Fibroblast of lung (primary cell): ENCODE measurements at regions not wholly inside any gene's neighbourhood (a gene's known extent, or its start where the extent isn't known, plus 50 kb on each side); places are given as distances from the start of the nearest gene placed in this dataset.

Experiments used
- DNase-seq, 2 donors: peaks; one replicate each; pipeline versions ENCODE4 v3.0.0 to v3.0.0-alpha.2; 2010; ENCODE audit warnings: low read depth in 2 of 2
- H2AFZ ChIP-seq: 2 replicates; pipeline ENCODE4 v1.5.1; 2012; ENCODE audit warnings: low read length, control low read depth, inconsistent platforms
- H3K27ac ChIP-seq: 2 replicates; pipeline ENCODE4 v1.5.1; 2011; ENCODE audit warnings: low read length, control low read depth; ENCODE audit not compliant: insufficient read depth
- H3K27me3 ChIP-seq: 2 replicates; pipeline ENCODE4 v1.5.1; 2011; ENCODE audit warnings: mild to moderate bottlenecking, low read length; ENCODE audit not compliant: control insufficient read depth, insufficient read depth
- H3K36me3 ChIP-seq: 2 replicates; pipeline ENCODE4 v1.5.1; 2011; ENCODE audit warnings: low read length; ENCODE audit not compliant: control insufficient read depth, insufficient read depth
- H3K4me1 ChIP-seq: 2 replicates; pipeline ENCODE4 v1.5.1; 2011; ENCODE audit warnings: low read length; ENCODE audit not compliant: control insufficient read depth, insufficient read depth; ENCODE audit errors: extremely low read depth
- H3K4me2 ChIP-seq: 2 replicates; pipeline ENCODE4 v1.5.1; 2011; ENCODE audit warnings: low read length, control low read depth; ENCODE audit not compliant: insufficient read depth; ENCODE audit errors: extremely low read depth
- H3K4me3 ChIP-seq, 4 experiments: fragments of 200-600 bp in 1 of 4; sonication (generic) in 1 of 4; replicated peaks in 1 of 4; 2 replicates each; pipeline ENCODE4 v1.5.1; 2011 to 2016; ENCODE audit warnings: low read length in 4 of 4, low read depth in 3 of 4, mild to moderate bottlenecking in 3 of 4, control low read depth in 2 of 4, inconsistent platforms in 1 of 4, mixed read lengths in 1 of 4; ENCODE audit not compliant: insufficient read depth in 1 of 4; ENCODE audit errors: control extremely low read depth in 1 of 4
- H3K79me2 ChIP-seq: 2 replicates; pipeline ENCODE4 v1.5.1; 2012; ENCODE audit warnings: mild to moderate bottlenecking, low read length, inconsistent platforms; ENCODE audit not compliant: control insufficient read depth, insufficient read depth
- H3K9ac ChIP-seq: 2 replicates; pipeline ENCODE4 v1.5.1; 2011; ENCODE audit warnings: mild to moderate bottlenecking, low read length, control low read depth; ENCODE audit not compliant: insufficient read depth
- H3K9me3 ChIP-seq: 2 replicates; pipeline ENCODE4 v1.5.1; 2012; ENCODE audit warnings: low read depth, low read length; ENCODE audit not compliant: control insufficient read depth, insufficient read depth
- H4K20me1 ChIP-seq: 2 replicates; pipeline ENCODE4 v1.5.1; 2011; ENCODE audit warnings: low read length; ENCODE audit not compliant: control insufficient read depth, insufficient read depth; ENCODE audit errors: extremely low read depth
- EZH2 ChIP-seq: IDR thresholded peaks from 2 replicates; pipeline ENCODE4 v1.5.1; 2012; ENCODE audit warnings: low read length, control low read depth, mild to moderate bottlenecking; ENCODE audit errors: missing control alignments
- TF ChIP-seq, protein P1 (sequence below), 2 donors: IDR thresholded peaks in 1 of 2; conservative IDR thresholded peaks in 1 of 2; 1 replicate in 1 of 2; 2 replicates in 1 of 2; pipeline ENCODE4 v1.5.1; 2011 to 2012; ENCODE audit warnings: low read length in 2 of 2, control low read depth in 1 of 2, inconsistent platforms in 1 of 2, low read depth in 1 of 2, mild to moderate bottlenecking in 1 of 2

GRCh38 chr2:163990101-163990500 is 254.3 kb upstream of the FIGN start:
- Histone ChIP-seq H3K9ac (no peak overlapping the region), H3K4me1 (no peaks in the 10 kb centered on the region), H3K4me2 (no peak overlapping the region), H3K36me3 (no peaks in the 10 kb centered on the region), H4K20me1 (no peaks in the 10 kb centered on the region), H2AFZ (no peak overlapping the region), H3K9me3 (no peaks in the 10 kb centered on the region), H3K27me3 (no peaks in the 10 kb centered on the region), H3K79me2 (no peaks in the 10 kb centered on the region), H3K27ac (no peak overlapping the region), H3K4me3 (no peak overlapping the region)
- TF ChIP-seq EZH2: no peak
- TF ChIP-seq, protein P1, sequence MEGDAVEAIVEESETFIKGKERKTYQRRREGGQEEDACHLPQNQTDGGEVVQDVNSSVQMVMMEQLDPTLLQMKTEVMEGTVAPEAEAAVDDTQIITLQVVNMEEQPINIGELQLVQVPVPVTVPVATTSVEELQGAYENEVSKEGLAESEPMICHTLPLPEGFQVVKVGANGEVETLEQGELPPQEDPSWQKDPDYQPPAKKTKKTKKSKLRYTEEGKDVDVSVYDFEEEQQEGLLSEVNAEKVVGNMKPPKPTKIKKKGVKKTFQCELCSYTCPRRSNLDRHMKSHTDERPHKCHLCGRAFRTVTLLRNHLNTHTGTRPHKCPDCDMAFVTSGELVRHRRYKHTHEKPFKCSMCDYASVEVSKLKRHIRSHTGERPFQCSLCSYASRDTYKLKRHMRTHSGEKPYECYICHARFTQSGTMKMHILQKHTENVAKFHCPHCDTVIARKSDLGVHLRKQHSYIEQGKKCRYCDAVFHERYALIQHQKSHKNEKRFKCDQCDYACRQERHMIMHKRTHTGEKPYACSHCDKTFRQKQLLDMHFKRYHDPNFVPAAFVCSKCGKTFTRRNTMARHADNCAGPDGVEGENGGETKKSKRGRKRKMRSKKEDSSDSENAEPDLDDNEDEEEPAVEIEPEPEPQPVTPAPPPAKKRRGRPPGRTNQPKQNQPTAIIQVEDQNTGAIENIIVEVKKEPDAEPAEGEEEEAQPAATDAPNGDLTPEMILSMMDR (conservative IDR thresholded peaks at IDR 0.05 in 1 of 2, IDR thresholded peaks at IDR 0.05 in 1 of 2; ENCODE audit: low read depth in 1 of 2, low read length in 2 of 2): no peak
- no peak for DNase-seq

GRCh38 chr2:163987175-163987940 is 251.6 kb upstream of the FIGN start:
- H2AFZ ChIP-seq: no peak overlapping the region
- no peaks in the 10 kb centered on the region for H3K79me2 ChIP-seq
- no peak overlapping the region for H3K9ac ChIP-seq
- no peak overlapping the region for H3K4me3 ChIP-seq
- no peak overlapping the region for H3K27ac ChIP-seq
- H3K36me3 ChIP-seq: no peaks in the 10 kb centered on the region
- H3K27me3 ChIP-seq: no peaks in the 10 kb centered on the region
- DNase-seq: no peak
- no peaks in the 10 kb centered on the region for H4K20me1 ChIP-seq
- no peaks in the 10 kb centered on the region for H3K9me3 ChIP-seq
- no peaks in the 10 kb centered on the region for H3K4me1 ChIP-seq
- H3K4me2 ChIP-seq: no peak overlapping the region
- TF ChIP-seq EZH2: no peak
- TF ChIP-seq, protein P1 (conservative IDR thresholded peaks at IDR 0.05 in 1 of 2, IDR thresholded peaks at IDR 0.05 in 1 of 2; ENCODE audit: low read depth in 1 of 2, low read length in 2 of 2): no peak

DNA sequence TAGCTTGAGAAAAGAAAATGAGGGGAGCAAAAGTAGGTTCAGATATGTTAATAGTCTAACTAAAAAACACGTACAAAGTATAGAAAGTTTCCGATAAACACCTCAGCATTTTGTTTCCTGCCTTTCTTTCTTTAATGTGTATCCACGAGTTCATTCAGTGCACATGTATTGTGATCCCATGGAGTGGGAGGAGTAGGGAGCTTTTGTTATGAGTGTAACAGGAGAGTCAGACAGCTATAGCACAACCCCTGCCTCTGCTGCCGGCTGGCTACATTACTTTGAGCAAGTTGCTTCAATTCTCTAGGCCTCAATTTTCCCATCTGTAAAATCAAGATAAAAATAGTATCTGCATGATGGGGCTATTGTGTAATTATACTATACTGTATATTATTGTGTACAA is 249.2 kb upstream of the FIGN start:
- no peak overlapping the region for H3K4me3 ChIP-seq
- DNase-seq: no peak
- no peaks in the 10 kb centered on the region for H3K4me1 ChIP-seq
- H4K20me1 ChIP-seq: no peaks in the 10 kb centered on the region
- H2AFZ ChIP-seq: no peak overlapping the region
- H3K9me3 ChIP-seq: no peaks in the 10 kb centered on the region
- H3K79me2 ChIP-seq: no peaks in the 10 kb centered on the region
- H3K27me3 ChIP-seq: no peaks in the 10 kb centered on the region
- H3K4me2 ChIP-seq: no peak overlapping the region
- H3K36me3 ChIP-seq: no peaks in the 10 kb centered on the region
- H3K9ac ChIP-seq: no peak overlapping the region
- TF ChIP-seq, protein P1 (conservative IDR thresholded peaks at IDR 0.05 in 1 of 2, IDR thresholded peaks at IDR 0.05 in 1 of 2; ENCODE audit: low read depth in 1 of 2, low read length in 2 of 2): no peak
- no peak for TF ChIP-seq EZH2
- no peak overlapping the region for H3K27ac ChIP-seq
